ENCODE measurements at regions not wholly inside any gene's neighbourhood (a gene's known extent, or its start where the extent isn't known, plus 50 kb on each side); places are given as distances from the start of the nearest gene placed in this dataset.

GRCh38 chr21:25449950-25450349 is 157.3 kb downstream of the MRPL39 start:
- Histone ChIP-seq H3K4me3 (ENCODE audit: extremely low read depth in 1 of 4, insufficient read depth in 2 of 4, low read depth in 3 of 4, low read length in 4 of 4) (no peak overlapping the region), H4K91ac (replicated peaks; ENCODE audit: insufficient read length, low read length) (no peak overlapping the region), H3K4me2 (ENCODE audit: insufficient read depth in 1 of 2, low read depth in 2 of 2, low read length in 2 of 2) (no peak overlapping the region), H3K14ac (ENCODE audit: insufficient read length) (no peak overlapping the region), H2BK5ac (ENCODE audit: low read depth, low read length) (no peak overlapping the region), H3K36me3 (ENCODE audit: control insufficient read depth in 2 of 4, insufficient read depth in 4 of 4, low read length in 3 of 4) (no peaks in the 10 kb centered on the region), H4K5ac (ENCODE audit: insufficient read length, low read depth, low read length) (no peak overlapping the region), H2BK15ac (ENCODE audit: low read length) (no peak overlapping the region), H3K27ac (ENCODE audit: low read depth, low read length) (no peak overlapping the region), H3K56ac (replicated peaks; ENCODE audit: insufficient read length, low read depth, low read length) (no peak overlapping the region), H2AK5ac (ENCODE audit: low read depth, low read length) (no peak overlapping the region), H3K9ac (replicated peaks in 1 of 4; ENCODE audit: extremely low read depth in 1 of 4, low read depth in 3 of 4, low read length in 3 of 4) (no peak overlapping the region), H3K27me3 (replicated peaks in 1 of 4; ENCODE audit: control insufficient read depth in 3 of 4, extremely low read depth in 1 of 4, insufficient read depth in 3 of 4, low read length in 3 of 4) (no peaks in the 10 kb centered on the region), H2BK120ac (replicated peaks; ENCODE audit: low read depth, low read length) (no peak overlapping the region), H3K4me1 (replicated peaks in 1 of 4; ENCODE audit: control insufficient read depth in 3 of 4, insufficient read depth in 4 of 4, low read length in 3 of 4) (no peaks in the 10 kb centered on the region), H3K18ac (ENCODE audit: extremely low read depth, low read length) (no peak overlapping the region), H2AFZ (ENCODE audit: low read length) (no peak overlapping the region), H3K79me1 (ENCODE audit: low read depth, low read length) (no peaks in the 10 kb centered on the region), H3K4ac (replicated peaks; ENCODE audit: insufficient read length, low read depth, low read length) (no peak overlapping the region), H3K9me3 (ENCODE audit: insufficient read depth in 2 of 2, low read depth in 1 of 2, low read length in 1 of 2) (0 out of 4 replicates have a peak, but pooled peaks cover 3 to 7% of the 10 kb centered on the region in 2 experiments), H2BK12ac (ENCODE audit: low read depth, low read length) (no peak overlapping the region), H3K79me2 (ENCODE audit: control insufficient read depth in 1 of 2, insufficient read depth in 2 of 2, low read length in 2 of 2) (no peaks in the 10 kb centered on the region), H3K23me2 (ENCODE audit: low read depth, low read length) (no peaks in the 10 kb centered on the region; the same call in 1 of the 2 replicates), H3K23ac (ENCODE audit: insufficient read length) (no peak overlapping the region), H4K8ac (ENCODE audit: extremely low read depth, insufficient read depth, low read length) (no peak overlapping the region), H4K20me1 (replicated peaks in 1 of 2; ENCODE audit: control insufficient read depth in 1 of 2, insufficient read depth in 2 of 2, low read length in 2 of 2) (no peaks in the 10 kb centered on the region), H2BK20ac (ENCODE audit: low read length) (no peak overlapping the region)
- WGBS, 2 experiments (ENCODE audit: extremely low coverage in 1 of 2, insufficient coverage in 1 of 2, insufficient read length in 1 of 2, insufficient replicate concordance in 2 of 2, low coverage in 1 of 2, low lambda C conversion rate in 2 of 2, missing lambda C conversion rate in 1 of 2): 90% methylated on average over 3 of the region's 3 CpGs; no CpG with 5 or more reads in 1 of the 2 experiments
- POLR2A ChIA-PET (ENCODE audit: partially characterized antibody): no interaction called here
- TF ChIP-seq CHD1 (IDR thresholded peaks at IDR 0.05; ENCODE audit: low read depth, low read length) (no peak), SUZ12 (IDR thresholded peaks at IDR 0.05; ENCODE audit: low read length) (no peak), TCF12 (IDR thresholded peaks at IDR 0.05; ENCODE audit: low read depth, low read length) (no peak), YY1 (IDR thresholded peaks at IDR 0.05; ENCODE audit: low read depth, low read length) (no peak)
- TF ChIP-seq, protein P1, sequence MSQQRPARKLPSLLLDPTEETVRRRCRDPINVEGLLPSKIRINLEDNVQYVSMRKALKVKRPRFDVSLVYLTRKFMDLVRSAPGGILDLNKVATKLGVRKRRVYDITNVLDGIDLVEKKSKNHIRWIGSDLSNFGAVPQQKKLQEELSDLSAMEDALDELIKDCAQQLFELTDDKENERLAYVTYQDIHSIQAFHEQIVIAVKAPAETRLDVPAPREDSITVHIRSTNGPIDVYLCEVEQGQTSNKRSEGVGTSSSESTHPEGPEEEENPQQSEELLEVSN (IDR thresholded peaks at IDR 0.05): no peak
- TF ChIP-seq, protein P2, sequence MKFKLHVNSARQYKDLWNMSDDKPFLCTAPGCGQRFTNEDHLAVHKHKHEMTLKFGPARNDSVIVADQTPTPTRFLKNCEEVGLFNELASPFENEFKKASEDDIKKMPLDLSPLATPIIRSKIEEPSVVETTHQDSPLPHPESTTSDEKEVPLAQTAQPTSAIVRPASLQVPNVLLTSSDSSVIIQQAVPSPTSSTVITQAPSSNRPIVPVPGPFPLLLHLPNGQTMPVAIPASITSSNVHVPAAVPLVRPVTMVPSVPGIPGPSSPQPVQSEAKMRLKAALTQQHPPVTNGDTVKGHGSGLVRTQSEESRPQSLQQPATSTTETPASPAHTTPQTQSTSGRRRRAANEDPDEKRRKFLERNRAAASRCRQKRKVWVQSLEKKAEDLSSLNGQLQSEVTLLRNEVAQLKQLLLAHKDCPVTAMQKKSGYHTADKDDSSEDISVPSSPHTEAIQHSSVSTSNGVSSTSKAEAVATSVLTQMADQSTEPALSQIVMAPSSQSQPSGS (IDR thresholded peaks at IDR 0.05; ENCODE audit: low read length): no peak
- FAIRE-seq (no peak), DNase-seq (ENCODE audit: low read depth in 1 of 2, low spot score in 2 of 2) (no peak)
- CTCF ChIA-PET (ENCODE audit: partially characterized antibody): no interaction called here
